Activated CD4-positive, alpha-beta T cell treated with anti-CD3 and anti-CD28 coated beads, Interleukin-2, amount 50 U/mL, for 16 hours (primary cell): ENCODE measurements at regions not wholly inside any gene's neighbourhood (a gene's known extent, or its start where the extent isn't known, plus 50 kb on each side); places are given as distances from the start of the nearest gene placed in this dataset.
"Not testable (repeated sequence)": the region's sequence is repeated elsewhere in the genome, so short reads cannot be mapped to it uniquely, and the experiment has no call there.

ENCODE experiments used
- DNase-seq: peaks from one replicate; pipeline ENCODE4 v3.0.0-alpha.2; 2020

GRCh38 chr7:145916776-145917175, 199.8 kb upstream of the CNTNAP2 start:
- no peak for DNase-seq

- no peak for DNase-seq
Observed at GRCh38 chr7:145915679-145916078, 200.9 kb upstream of the CNTNAP2 start.

- DNase-seq, result peak; percentile 23
Observed at GRCh38 chr7:145909991-145910513, 206.5 kb upstream of the CNTNAP2 start.

- no peak for DNase-seq
Observed at GRCh38 chr7:145903658-145904057, 212.9 kb upstream of the CNTNAP2 start.

- DNase-seq, result no peak
Observed at GRCh38 chr7:145902123-145902522, 214.5 kb upstream of the CNTNAP2 start.

GRCh38 chr7:145899938-145900337, 216.7 kb upstream of the CNTNAP2 start:
- DNase-seq, result no peak

GRCh38 chr7:145893925-145894535, 222.6 kb upstream of the CNTNAP2 start:
- DNase-seq, result no peak

- no peak for DNase-seq
Observed at GRCh38 chr7:145884716-145885514, 231.7 kb upstream of the CNTNAP2 start.

GRCh38 chr7:145876376-145876775, 240.2 kb upstream of the CNTNAP2 start:
- DNase-seq, result no peak

GRCh38 chr7:145875267-145875666, 241.3 kb upstream of the CNTNAP2 start:
- no peak for DNase-seq

GRCh38 chr7:145868935-145869334, 247.7 kb upstream of the CNTNAP2 start:
- no peak for DNase-seq

GRCh38 chr7:145862212-145862611, 254.4 kb upstream of the CNTNAP2 start:
- no peak for DNase-seq

- DNase-seq, result no peak
Observed at GRCh38 chr7:145860809-145861208, 255.8 kb upstream of the CNTNAP2 start.

- no peak for DNase-seq
Observed at GRCh38 chr7:145850636-145851035, 266.0 kb upstream of the CNTNAP2 start.

- no peak for DNase-seq
Observed at GRCh38 chr7:145848691-145849090, 267.9 kb upstream of the CNTNAP2 start.

GRCh38 chr7:145845345-145845744, 271.3 kb upstream of the CNTNAP2 start:
- no peak for DNase-seq

GRCh38 chr7:145839814-145840213, 276.8 kb upstream of the CNTNAP2 start:
- DNase-seq, result no peak

- DNase-seq, result no peak
Observed at GRCh38 chr7:145831616-145832206, 284.9 kb upstream of the CNTNAP2 start.

GRCh38 chr7:145817687-145818086, 298.9 kb upstream of the CNTNAP2 start:
- DNase-seq, result no peak

GRCh38 chr7:145812218-145812617, 304.4 kb upstream of the CNTNAP2 start:
- no peak for DNase-seq

GRCh38 chr7:145805496-145805895, 311.1 kb upstream of the CNTNAP2 start:
- DNase-seq, result not testable (repeated sequence)

GRCh38 chr7:145797507-145797906, 319.1 kb upstream of the CNTNAP2 start:
- DNase-seq, result peak; percentile 8

- no peak for DNase-seq
Observed at GRCh38 chr7:145795132-145795531, 321.5 kb upstream of the CNTNAP2 start.
